ENCODE measurements at regions not wholly inside any gene's neighbourhood (a gene's known extent, or its start where the extent isn't known, plus 50 kb on each side); places are given as distances from the start of the nearest gene placed in this dataset.

DNA sequence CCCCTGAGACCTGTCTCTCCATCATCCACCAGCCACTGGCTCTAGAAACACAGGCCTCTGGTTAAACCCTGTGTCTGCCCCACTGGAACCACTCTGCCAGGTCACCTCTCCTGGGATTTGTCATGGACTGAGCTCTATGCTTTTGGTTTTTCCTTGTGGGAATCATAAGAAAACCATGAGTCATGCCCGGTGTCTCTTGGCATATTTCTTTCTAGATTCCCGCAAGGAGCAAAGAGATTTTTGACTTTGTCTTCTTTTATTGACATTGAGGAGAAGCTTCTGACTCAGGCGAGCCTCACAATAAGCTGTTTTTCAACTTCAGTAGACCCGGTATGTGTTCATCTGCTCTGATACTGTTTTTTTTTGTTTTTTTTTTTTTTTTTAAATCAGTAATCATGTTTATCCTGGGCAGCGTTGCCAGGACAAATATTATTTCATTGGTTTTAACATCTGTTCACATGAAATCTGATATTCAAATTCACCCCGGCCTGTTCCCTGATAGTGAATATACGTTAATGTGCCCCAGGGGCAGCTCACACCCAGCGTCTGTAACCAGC, 207.1 kb downstream of the ACKR3 start:
- TF ChIP-seq, protein P1, sequence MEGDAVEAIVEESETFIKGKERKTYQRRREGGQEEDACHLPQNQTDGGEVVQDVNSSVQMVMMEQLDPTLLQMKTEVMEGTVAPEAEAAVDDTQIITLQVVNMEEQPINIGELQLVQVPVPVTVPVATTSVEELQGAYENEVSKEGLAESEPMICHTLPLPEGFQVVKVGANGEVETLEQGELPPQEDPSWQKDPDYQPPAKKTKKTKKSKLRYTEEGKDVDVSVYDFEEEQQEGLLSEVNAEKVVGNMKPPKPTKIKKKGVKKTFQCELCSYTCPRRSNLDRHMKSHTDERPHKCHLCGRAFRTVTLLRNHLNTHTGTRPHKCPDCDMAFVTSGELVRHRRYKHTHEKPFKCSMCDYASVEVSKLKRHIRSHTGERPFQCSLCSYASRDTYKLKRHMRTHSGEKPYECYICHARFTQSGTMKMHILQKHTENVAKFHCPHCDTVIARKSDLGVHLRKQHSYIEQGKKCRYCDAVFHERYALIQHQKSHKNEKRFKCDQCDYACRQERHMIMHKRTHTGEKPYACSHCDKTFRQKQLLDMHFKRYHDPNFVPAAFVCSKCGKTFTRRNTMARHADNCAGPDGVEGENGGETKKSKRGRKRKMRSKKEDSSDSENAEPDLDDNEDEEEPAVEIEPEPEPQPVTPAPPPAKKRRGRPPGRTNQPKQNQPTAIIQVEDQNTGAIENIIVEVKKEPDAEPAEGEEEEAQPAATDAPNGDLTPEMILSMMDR (IDR thresholded peaks at IDR 0.05) = no peak
- no peak for TF ChIP-seq POLR2A (IDR thresholded peaks at IDR 0.05)

Measured in ovary (tissue), 3 donors.